Transverse colon (tissue), 3 donors: ENCODE measurements at regions not wholly inside any gene's neighbourhood (a gene's known extent, or its start where the extent isn't known, plus 50 kb on each side); places are given as distances from the start of the nearest gene placed in this dataset.

ENCODE experiments used
- CTCF ChIP-seq, 5 experiments: fragments of 200-600 bp in 3 of 5; fragments of 450-650 bp in 2 of 5; sonication (generic) in 3 of 5; IDR thresholded peaks; 1 replicate in 2 of 5; 2 replicates in 3 of 5; pipeline ENCODE4 v1.5.1; 2016 to 2017; ENCODE audit warnings: antibody characterized with exemption in 5 of 5, inconsistent platforms in 3 of 5, mild to moderate bottlenecking in 2 of 5, moderate library complexity in 1 of 5
- POLR2A ChIP-seq: fragments of 450-650 bp; IDR thresholded peaks from one replicate; pipeline ENCODE4 v1.6.1; 2016; ENCODE audit warnings: antibody characterized with exemption, mild to moderate bottlenecking, moderate library complexity

GRCh38 chr9:95691435-95691834, 174.7 kb upstream of the PTCH1 start:
- no peak for TF ChIP-seq POLR2A
- no peak for TF ChIP-seq CTCF (IDR thresholded peaks at IDR 0.05)
